Astrocyte (in vitro differentiated cells and primary cell): ENCODE measurements at regions not wholly inside any gene's neighbourhood (a gene's known extent, or its start where the extent isn't known, plus 50 kb on each side); places are given as distances from the start of the nearest gene placed in this dataset.

Experiments
- CTCF ChIP-seq: IDR thresholded peaks from 2 replicates; pipeline ENCODE4 v1.5.1; 2011; ENCODE audit warnings: low read depth, mild to moderate bottlenecking, inconsistent platforms, low read length, moderate library complexity; ENCODE audit not compliant: insufficient read depth
- EZH2 ChIP-seq: IDR thresholded peaks from 2 replicates; pipeline ENCODE4 v1.6.1; 2012; ENCODE audit warnings: mild to moderate bottlenecking, low read length, inconsistent platforms; ENCODE audit not compliant: insufficient read depth

- TF ChIP-seq CTCF (no peak), EZH2 (no peak)
Observed at GRCh38 chr2:142675398-142675797, 202.1 kb upstream of the KYNU start.
